GM12874 (cell line): ENCODE measurements at regions not wholly inside any gene's neighbourhood (a gene's known extent, or its start where the extent isn't known, plus 50 kb on each side); places are given as distances from the start of the nearest gene placed in this dataset.

Source experiments
- CTCF ChIP-seq: IDR thresholded peaks from 2 replicates; pipeline ENCODE4 v1.5.1; 2011; ENCODE audit warnings: low read depth, mild to moderate bottlenecking, control low read depth, low read length, moderate library complexity; ENCODE audit not compliant: insufficient read depth

- no peak for TF ChIP-seq CTCF
Observed at GRCh38 chrX:33379839-33380238, 168.5 kb upstream of the DMD start.

GRCh38 chrX:33357606-33358005, 146.3 kb upstream of the DMD start:
- no peak for TF ChIP-seq CTCF

GRCh38 chrX:33339219-33339618, 127.9 kb upstream of the DMD start:
- TF ChIP-seq CTCF, result no peak

GRCh38 chrX:33336783-33337182, 125.4 kb upstream of the DMD start:
- TF ChIP-seq CTCF, result no peak

GRCh38 chrX:33333271-33333670, 121.9 kb upstream of the DMD start:
- no peak for TF ChIP-seq CTCF

GRCh38 chrX:33330798-33331197, 119.4 kb upstream of the DMD start:
- no peak for TF ChIP-seq CTCF

GRCh38 chrX:33324099-33324498, 112.8 kb upstream of the DMD start:
- TF ChIP-seq CTCF, result no peak

- no peak for TF ChIP-seq CTCF
Observed at GRCh38 chrX:33307911-33308354, 96.6 kb upstream of the DMD start.
